Lower lobe of right lung (tissue), 2 donors: ENCODE measurements at regions not wholly inside any gene's neighbourhood (a gene's known extent, or its start where the extent isn't known, plus 50 kb on each side); places are given as distances from the start of the nearest gene placed in this dataset.

Source experiments
- ATAC-seq, 2 donors: fragments of 200-7000 bp; cut with Tn5 transposase; one replicate each; pipeline ENCODE4 v1.9.1; 2020 to 2022; ENCODE audit warnings: mild to moderate bottlenecking in 2 of 2, moderate library complexity in 2 of 2
- DNase-seq: peaks from one replicate; pipeline ENCODE4 v3.0.0-alpha.2; 2020
- H3K27ac ChIP-seq: fragments of 200-600 bp; one replicate; pipeline ENCODE4 v1.8.0; 2022
- H3K27me3 ChIP-seq: fragments of 200-600 bp; one replicate; pipeline ENCODE4 v1.8.0; 2022; ENCODE audit warnings: low read depth
- H3K36me3 ChIP-seq: fragments of 200-600 bp; one replicate; pipeline ENCODE4 v1.8.0; 2022; ENCODE audit warnings: mild to moderate bottlenecking
- H3K4me1 ChIP-seq: fragments of 200-600 bp; one replicate; pipeline ENCODE4 v1.8.0; 2022
- H3K4me3 ChIP-seq: fragments of 200-600 bp; one replicate; pipeline ENCODE4 v1.8.0; 2022; ENCODE audit warnings: mild to moderate bottlenecking
- H3K9me3 ChIP-seq: fragments of 200-600 bp; one replicate; pipeline ENCODE4 v1.8.0; 2022
- CTCF ChIP-seq: fragments of 200-600 bp; IDR thresholded peaks from one replicate; pipeline ENCODE4 v1.8.0; 2022; ENCODE audit warnings: antibody characterized with exemption, mild to moderate bottlenecking
- intact Hi-C: fragments of 100-400 bp; cut with DNase I; formaldehyde crosslinking; loops from one replicate; pipeline ENCODE4 v1.11.0; 2022
- donor health status: DM: no; HTN: yes; CAD: no; lungs with severe emphysema.

GRCh38 chr3:64445109-64445943, 220.1 kb upstream of the PRICKLE2 start:
- Histone ChIP-seq H3K4me3 (peak overlapping the region; percentile 69), H3K27me3 (peaks cover 9% of the 10 kb centered on the region), H3K36me3 (no peaks in the 10 kb centered on the region), H3K27ac (peak overlapping the region; percentile 77), H3K9me3 (no peaks in the 10 kb centered on the region), H3K4me1 (peaks cover 24% of the 10 kb centered on the region)
- no peak for TF ChIP-seq CTCF
- ATAC-seq (peak; percentile 87 to 91), DNase-seq (peak; percentile 75)
- intact Hi-C loops, result no loop called here

- ATAC-seq (peak; percentile 9 to 18), DNase-seq (no peak)
- TF ChIP-seq CTCF, result no peak
- no peaks in the 10 kb centered on the region for H3K9me3 ChIP-seq
- peak overlapping the region; percentile 77 for H3K27ac ChIP-seq
- H3K4me3 ChIP-seq, result peak overlapping the region; percentile 69
- intact Hi-C loops, result no loop called here
- no peaks in the 10 kb centered on the region for H3K36me3 ChIP-seq
- H3K4me1 ChIP-seq, result peaks cover 31% of the 10 kb centered on the region
- peaks cover 9% of the 10 kb centered on the region for H3K27me3 ChIP-seq
These were observed 219.3 kb upstream of the PRICKLE2 start for GRCh38 chr3:64444490-64445108.

- Histone ChIP-seq H3K36me3 (no peaks in the 10 kb centered on the region), H3K27me3 (peaks cover 9% of the 10 kb centered on the region), H3K27ac (peak overlapping the region; percentile 77), H3K4me3 (peak overlapping the region; percentile 69), H3K9me3 (no peaks in the 10 kb centered on the region), H3K4me1 (peaks cover 39% of the 10 kb centered on the region)
- no peak for TF ChIP-seq CTCF
- ATAC-seq, result no peak
- intact Hi-C loops, result no loop called here
- no peak for DNase-seq
These were observed 218.5 kb upstream of the PRICKLE2 start for GRCh38 chr3:64443546-64444381.

- Histone ChIP-seq H3K27ac (peak overlapping the region; percentile 60), H3K4me1 (peaks cover 42% of the 10 kb centered on the region), H3K9me3 (no peaks in the 10 kb centered on the region), H3K27me3 (peaks cover 9% of the 10 kb centered on the region), H3K4me3 (no peak overlapping the region), H3K36me3 (no peaks in the 10 kb centered on the region)
- DNase-seq, result no peak
- intact Hi-C loops, result no loop called here
- no peak for TF ChIP-seq CTCF
- peak in 1 of 2 donors; percentile 2 for ATAC-seq
These were observed 216.6 kb upstream of the PRICKLE2 start for GRCh38 chr3:64441861-64442260.

- Histone ChIP-seq H3K36me3 (no peaks in the 10 kb centered on the region), H3K9me3 (no peaks in the 10 kb centered on the region), H3K27me3 (peaks cover 8% of the 10 kb centered on the region), H3K4me1 (peaks cover 42% of the 10 kb centered on the region), H3K27ac (peak overlapping the region; percentile 40), H3K4me3 (no peak overlapping the region)
- ATAC-seq (peak; percentile 50 to 86), DNase-seq (no peak)
- intact Hi-C loops, result no loop called here
- no peak for TF ChIP-seq CTCF
These were observed 215.2 kb upstream of the PRICKLE2 start for GRCh38 chr3:64440498-64440897.
